Duodenal mucosa (tissue), 2 donors: ENCODE measurements at regions not wholly inside any gene's neighbourhood (a gene's known extent, or its start where the extent isn't known, plus 50 kb on each side); places are given as distances from the start of the nearest gene placed in this dataset.

Source experiments
- H3K27ac ChIP-seq: one replicate; pipeline ENCODE4 v1.7.0; 2013; ENCODE audit warnings: low read depth, low read length
- H3K27me3 ChIP-seq, 2 donors: one replicate each; pipeline ENCODE4 v1.7.0; 2013; ENCODE audit warnings: low read length in 2 of 2, control low read depth in 1 of 2; ENCODE audit not compliant: insufficient read depth in 2 of 2, control insufficient read depth in 1 of 2
- H3K36me3 ChIP-seq, 2 donors: one replicate each; pipeline ENCODE4 v1.7.0; 2013; ENCODE audit warnings: low read length in 2 of 2, control low read depth in 1 of 2; ENCODE audit not compliant: insufficient read depth in 2 of 2, control insufficient read depth in 1 of 2
- H3K4me1 ChIP-seq, 2 donors: one replicate each; pipeline ENCODE4 v1.7.0; 2013; ENCODE audit warnings: low read length in 2 of 2, control low read depth in 1 of 2; ENCODE audit not compliant: insufficient read depth in 2 of 2, control insufficient read depth in 1 of 2
- H3K4me3 ChIP-seq, 2 donors: one replicate each; pipeline ENCODE4 v1.7.0; 2013; ENCODE audit warnings: low read length in 2 of 2, low read depth in 1 of 2
- H3K9ac ChIP-seq, 2 donors: one replicate each; pipeline ENCODE4 v1.7.0; 2013; ENCODE audit warnings: low read length in 2 of 2, low read depth in 1 of 2
- H3K9me3 ChIP-seq, 2 donors: one replicate each; pipeline ENCODE4 v1.7.0; 2013; ENCODE audit warnings: low read length in 2 of 2, control low read depth in 1 of 2; ENCODE audit not compliant: control insufficient read depth in 1 of 2

DNA sequence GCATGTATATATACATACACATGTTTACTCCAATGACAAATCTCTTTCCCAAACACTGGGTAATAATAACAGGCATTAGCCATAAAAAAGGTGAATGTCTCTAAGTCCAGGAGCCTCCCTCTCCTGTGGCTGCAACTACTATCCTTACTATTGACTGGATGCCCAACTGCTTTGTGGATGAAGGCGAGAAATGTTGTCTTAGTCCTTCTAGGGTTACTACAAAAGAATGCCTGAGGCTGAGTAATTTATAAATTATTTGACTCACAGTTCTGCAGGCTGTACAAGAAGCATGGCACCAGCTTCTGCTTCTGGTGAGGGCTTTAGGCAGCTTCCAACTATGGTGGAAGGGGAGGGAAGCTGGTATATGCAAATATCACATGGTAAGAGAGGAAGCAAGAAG, 366.0 kb upstream of the DDHD1 start:
- Histone ChIP-seq H3K4me1 (no peaks in the 10 kb centered on the region), H3K4me3 (no peak overlapping the region), H3K36me3 (no peaks in the 10 kb centered on the region), H3K27ac (no peak overlapping the region), H3K9ac (no peak overlapping the region), H3K27me3 (no peaks in the 10 kb centered on the region), H3K9me3 (no peaks in the 10 kb centered on the region)

DNA sequence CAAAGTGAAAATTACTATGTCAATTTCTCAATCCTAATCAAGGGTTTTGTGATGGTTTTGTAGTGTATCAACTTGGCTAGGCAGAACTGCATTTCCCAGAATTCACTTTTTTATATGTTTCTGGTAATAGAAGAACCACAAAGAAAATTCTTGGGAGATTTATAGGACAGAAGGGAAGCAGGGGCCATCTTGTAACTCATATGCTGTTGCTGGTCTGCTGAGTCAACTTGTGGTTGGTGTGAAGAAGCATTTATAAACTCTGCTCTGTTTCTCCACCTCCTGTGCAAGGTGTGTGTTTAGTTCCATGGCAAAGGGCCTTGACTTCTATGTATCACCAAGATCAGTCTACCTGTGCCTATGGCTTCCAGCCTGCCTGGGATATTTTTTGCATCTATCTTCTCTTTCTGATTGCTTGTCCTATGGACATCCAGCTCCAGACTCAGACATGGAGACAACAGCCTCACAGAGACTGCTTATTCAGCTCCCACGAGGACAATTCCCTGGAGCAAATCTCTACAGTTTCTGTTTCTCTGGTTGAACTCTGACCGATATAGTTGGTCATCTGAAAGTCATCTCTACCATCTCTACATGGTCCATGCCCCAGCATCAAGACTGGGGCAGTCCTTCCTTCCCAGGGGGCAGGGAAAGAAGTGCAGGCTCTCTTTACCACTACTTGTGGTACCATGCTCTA, 364.3 kb upstream of the DDHD1 start:
- H3K9me3 ChIP-seq: no peaks in the 10 kb centered on the region
- H3K4me3 ChIP-seq: no peak overlapping the region
- no peaks in the 10 kb centered on the region for H3K36me3 ChIP-seq
- H3K4me1 ChIP-seq: no peaks in the 10 kb centered on the region
- no peak overlapping the region for H3K9ac ChIP-seq
- H3K27ac ChIP-seq: no peak overlapping the region
- H3K27me3 ChIP-seq: no peaks in the 10 kb centered on the region

DNA sequence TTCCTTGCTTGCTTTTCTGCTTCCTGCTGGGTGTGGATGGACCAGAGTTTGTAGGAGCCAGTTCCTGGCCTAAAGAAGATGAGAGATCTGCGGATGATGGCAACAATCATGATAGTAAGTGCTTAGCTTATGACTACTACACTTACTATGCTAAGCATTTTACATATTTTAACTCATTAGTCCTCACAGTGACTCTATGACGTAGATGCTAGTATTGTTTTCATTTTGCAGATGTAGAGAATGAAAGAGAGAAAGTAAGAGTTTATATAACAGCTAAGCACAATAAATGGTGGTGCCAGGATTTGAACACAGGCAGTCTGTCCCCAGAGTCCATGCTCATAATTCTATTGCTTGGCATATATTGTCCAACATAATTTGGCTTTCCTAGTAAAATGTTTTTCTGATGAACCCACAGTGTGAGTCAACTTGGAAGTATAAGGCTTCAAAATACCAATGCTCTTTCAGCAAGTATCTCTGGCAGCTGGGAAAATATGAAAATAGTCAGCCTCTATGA, 363.2 kb upstream of the DDHD1 start:
- Histone ChIP-seq H3K27ac (no peak overlapping the region), H3K4me1 (no peaks in the 10 kb centered on the region), H3K36me3 (no peaks in the 10 kb centered on the region), H3K27me3 (no peaks in the 10 kb centered on the region), H3K4me3 (no peak overlapping the region), H3K9ac (no peak overlapping the region), H3K9me3 (no peaks in the 10 kb centered on the region)

DNA sequence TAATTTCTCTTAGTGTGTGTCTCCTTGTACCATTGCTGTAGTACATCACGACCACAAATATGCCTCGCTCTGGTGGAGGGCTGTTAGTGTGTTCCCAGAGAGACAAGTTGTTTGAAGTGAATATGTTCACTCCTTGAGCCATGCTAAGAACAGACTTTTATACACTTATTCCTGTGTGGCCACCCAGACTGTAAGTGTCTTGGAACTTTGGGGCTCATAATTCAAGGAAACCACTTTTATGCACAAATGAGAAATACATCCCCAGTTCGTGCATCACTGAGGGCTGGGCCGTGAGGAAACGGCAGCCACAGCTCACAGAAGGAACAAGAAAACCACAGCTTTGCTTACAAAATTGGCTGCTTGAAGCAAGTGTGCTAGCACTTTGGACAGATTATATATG, 362.2 kb upstream of the DDHD1 start:
- no peak overlapping the region for H3K4me3 ChIP-seq
- H3K27ac ChIP-seq: no peak overlapping the region
- H3K4me1 ChIP-seq: no peaks in the 10 kb centered on the region
- no peaks in the 10 kb centered on the region for H3K27me3 ChIP-seq
- no peak overlapping the region for H3K9ac ChIP-seq
- H3K36me3 ChIP-seq: no peaks in the 10 kb centered on the region
- H3K9me3 ChIP-seq: no peaks in the 10 kb centered on the region

DNA sequence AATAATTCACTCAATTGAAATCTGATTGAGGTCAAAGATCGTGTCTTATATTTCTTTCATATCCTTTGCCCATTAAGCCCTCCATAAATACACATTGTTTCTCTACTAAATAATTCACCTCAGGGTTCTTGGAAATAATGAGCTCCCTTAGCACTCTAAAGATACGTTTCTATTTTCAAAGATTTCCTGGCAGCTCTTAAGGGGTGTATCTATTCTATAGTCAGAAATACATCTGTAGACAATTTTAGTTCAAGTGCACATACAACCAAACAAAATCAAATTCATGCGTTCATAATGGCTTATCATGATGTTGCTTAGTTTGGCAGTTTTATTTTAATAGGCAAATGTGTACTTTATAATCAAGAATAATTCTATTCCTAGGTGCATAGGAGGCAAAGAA, 361.1 kb upstream of the DDHD1 start:
- Histone ChIP-seq H3K9ac (no peak overlapping the region), H3K27ac (no peak overlapping the region), H3K4me3 (no peak overlapping the region), H3K36me3 (no peaks in the 10 kb centered on the region), H3K4me1 (no peaks in the 10 kb centered on the region), H3K27me3 (no peaks in the 10 kb centered on the region), H3K9me3 (no peaks in the 10 kb centered on the region)

DNA sequence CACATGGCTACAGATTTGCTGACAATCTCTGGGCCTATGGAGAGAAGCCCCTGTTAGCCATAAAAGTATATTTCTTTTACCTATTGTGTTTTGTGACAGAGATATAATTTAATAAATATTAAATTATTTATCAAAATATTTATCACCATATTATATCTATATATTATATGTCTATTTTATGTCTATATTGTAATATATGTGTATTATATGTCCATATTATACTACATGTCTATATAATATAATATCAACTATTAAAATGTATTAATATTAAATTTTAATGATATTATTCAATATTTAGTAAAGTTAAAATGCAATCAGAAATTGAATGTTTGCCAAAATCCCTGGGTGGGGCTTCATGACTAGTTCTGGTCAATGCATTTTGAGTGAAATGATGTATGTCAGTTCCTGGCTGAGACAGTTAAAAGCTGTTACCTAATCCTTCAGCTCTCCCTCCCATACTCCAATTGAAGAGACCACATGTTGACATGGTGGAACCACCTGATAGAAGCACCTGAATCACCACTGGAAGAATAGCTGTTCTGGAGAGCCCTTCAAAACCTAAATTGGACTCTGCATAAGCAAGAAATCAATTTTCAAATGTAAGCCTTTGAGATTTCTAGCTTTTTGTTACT, 357.3 kb upstream of the DDHD1 start:
- H3K9ac ChIP-seq: no peak overlapping the region
- no peaks in the 10 kb centered on the region for H3K27me3 ChIP-seq
- no peaks in the 10 kb centered on the region for H3K36me3 ChIP-seq
- H3K4me1 ChIP-seq: no peaks in the 10 kb centered on the region
- H3K9me3 ChIP-seq: no peaks in the 10 kb centered on the region
- H3K27ac ChIP-seq: no peak overlapping the region
- H3K4me3 ChIP-seq: no peak overlapping the region

DNA sequence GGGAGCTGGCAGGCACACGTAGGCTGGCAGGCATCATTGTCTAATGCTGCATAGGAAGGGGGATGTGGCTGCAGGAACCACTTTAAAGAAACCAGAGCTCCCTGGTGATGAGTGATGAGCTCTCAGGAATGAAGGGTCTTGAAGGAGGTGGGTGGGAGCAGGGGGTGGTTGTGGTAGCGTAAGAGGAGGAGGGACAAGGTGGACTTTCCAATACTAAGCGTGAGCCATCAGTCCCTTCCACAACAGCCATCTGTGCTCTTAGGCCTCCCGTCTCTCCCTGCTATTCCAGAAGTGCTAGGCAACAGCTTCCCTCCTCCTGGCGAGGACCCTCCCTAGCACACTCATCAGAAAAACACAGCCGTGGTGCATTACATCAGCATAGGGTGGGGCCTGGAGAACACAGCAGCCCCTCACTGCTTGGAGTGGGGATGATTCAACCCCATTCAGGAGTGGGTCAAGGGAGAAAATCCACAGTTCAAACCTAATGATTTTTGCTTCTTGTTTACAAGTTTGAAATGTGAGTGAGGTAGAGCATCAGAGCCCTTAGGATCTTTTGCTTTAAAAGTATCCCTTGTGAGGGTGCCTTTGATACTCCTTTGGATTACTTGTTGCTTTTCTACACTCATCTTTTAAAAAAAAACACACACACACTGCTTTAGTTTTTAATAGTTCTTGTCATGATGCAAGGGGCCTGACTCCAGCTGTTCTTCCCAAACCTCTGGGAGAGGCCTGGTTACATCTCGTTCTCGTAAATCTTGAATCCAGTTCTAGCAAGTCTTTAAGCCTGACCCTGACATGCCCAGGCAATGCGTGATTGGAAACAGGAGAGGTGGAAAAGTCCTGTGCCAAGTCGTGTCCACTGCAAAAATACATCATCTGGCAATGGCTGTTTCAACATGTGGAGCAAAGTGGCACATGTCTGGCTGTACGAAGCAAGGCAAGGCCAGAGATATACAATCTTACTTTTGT, 356.4 kb upstream of the DDHD1 start:
- Histone ChIP-seq H3K4me3 (no peak overlapping the region), H3K9ac (no peak overlapping the region), H3K36me3 (no peaks in the 10 kb centered on the region), H3K27me3 (no peaks in the 10 kb centered on the region), H3K27ac (peak overlapping the region; percentile 44), H3K9me3 (peaks cover 3 to 4% of the 10 kb centered on the region in 2 donors), H3K4me1 (no peaks in the 10 kb centered on the region)

DNA sequence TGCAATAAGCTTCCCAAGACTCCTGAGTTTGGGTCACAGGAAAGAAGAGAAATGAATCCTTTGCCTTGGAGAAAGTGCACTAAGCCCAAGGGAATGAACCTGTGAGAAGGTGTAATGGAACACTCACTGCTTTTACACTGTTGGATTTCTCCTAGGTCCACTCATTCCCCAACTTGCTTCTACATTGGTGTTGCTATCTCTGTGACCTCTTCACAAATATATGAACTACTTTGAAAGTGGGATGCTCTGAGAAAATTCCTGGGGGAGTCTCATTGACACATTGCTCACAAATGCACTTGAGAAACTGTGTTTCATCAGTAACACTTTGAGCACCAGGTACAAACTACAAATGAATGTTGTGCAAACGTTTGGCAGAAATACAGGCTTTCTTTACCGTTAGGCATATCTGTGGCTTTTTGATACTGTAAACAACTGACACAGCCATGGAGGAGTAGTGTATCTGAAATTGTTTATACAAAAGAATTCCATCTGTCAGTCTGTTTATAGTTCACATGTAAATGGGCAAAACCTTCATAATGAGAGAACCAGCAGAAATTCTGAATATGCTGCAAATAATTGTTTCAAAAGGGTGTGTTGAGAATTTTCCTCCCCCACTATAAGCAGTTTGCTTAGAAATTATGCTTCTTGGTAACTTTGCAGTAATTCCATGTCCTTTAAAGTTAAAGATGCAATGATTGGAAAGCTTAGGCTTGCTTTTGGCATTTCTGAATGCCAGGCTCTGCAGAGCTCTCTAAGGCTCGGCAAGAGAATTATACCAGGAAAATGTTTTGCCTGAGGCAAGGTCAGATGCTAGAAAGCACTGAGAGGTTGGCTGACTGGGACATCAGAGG, 348.5 kb upstream of the DDHD1 start:
- H3K9me3 ChIP-seq: peaks cover 6 to 16% of the 10 kb centered on the region in 2 donors
- no peak overlapping the region for H3K4me3 ChIP-seq
- H3K9ac ChIP-seq: no peak overlapping the region
- H3K4me1 ChIP-seq: no peaks in the 10 kb centered on the region
- no peak overlapping the region for H3K27ac ChIP-seq
- H3K36me3 ChIP-seq: no peaks in the 10 kb centered on the region
- no peaks in the 10 kb centered on the region for H3K27me3 ChIP-seq

DNA sequence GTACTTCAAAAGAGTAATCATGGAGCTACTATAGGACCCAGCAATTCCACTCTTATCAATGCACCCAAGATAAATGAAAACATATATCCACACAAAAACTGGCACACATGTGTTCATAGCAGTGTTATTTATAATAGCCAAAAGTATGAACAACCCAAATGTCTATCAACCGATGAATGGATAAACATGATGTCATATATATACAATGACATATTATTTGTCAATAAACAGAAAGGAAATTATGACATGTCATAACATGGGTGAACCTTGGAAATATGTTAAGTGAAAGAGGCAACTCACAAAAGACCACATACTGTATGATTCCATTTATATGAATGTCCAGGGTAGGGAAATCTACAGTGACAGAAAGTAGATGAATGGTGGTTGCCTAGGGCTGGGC, 347.1 kb upstream of the DDHD1 start:
- Histone ChIP-seq H3K9me3 (peaks cover 6 to 16% of the 10 kb centered on the region in 2 donors), H3K27ac (no peak overlapping the region), H3K4me3 (no peak overlapping the region)

More for the DNA sequence above, 347.1 kb upstream of the DDHD1 start:
- Histone ChIP-seq H3K9ac (no peak overlapping the region), H3K4me1 (no peaks in the 10 kb centered on the region), H3K27me3 (no peaks in the 10 kb centered on the region), H3K36me3 (no peaks in the 10 kb centered on the region)
